Lower leg skin (tissue), 3 donors: ENCODE measurements at regions not wholly inside any gene's neighbourhood (a gene's known extent, or its start where the extent isn't known, plus 50 kb on each side); places are given as distances from the start of the nearest gene placed in this dataset.

Source experiments
- CTCF ChIP-seq, 3 donors: fragments of 450-650 bp; IDR thresholded peaks; one replicate each; pipeline ENCODE4 v1.5.1; 2016; ENCODE audit warnings: antibody characterized with exemption in 3 of 3, mild to moderate bottlenecking in 3 of 3, moderate library complexity in 2 of 3
- POLR2A ChIP-seq, 2 donors: fragments of 450-650 bp; IDR thresholded peaks; one replicate each; pipeline ENCODE4 v1.6.1; 2016 to 2017; ENCODE audit warnings: antibody characterized with exemption in 2 of 2, mild to moderate bottlenecking in 1 of 2, moderate library complexity in 1 of 2

- no peak for TF ChIP-seq CTCF (IDR thresholded peaks at IDR 0.05)
- no peak for TF ChIP-seq POLR2A (IDR thresholded peaks at IDR 0.05)
These were observed 149.4 kb upstream of the PLEKHG7 start for GRCh38 chr12:92553389-92553788.
